ENCODE measurements at regions not wholly inside any gene's neighbourhood (a gene's known extent, or its start where the extent isn't known, plus 50 kb on each side); places are given as distances from the start of the nearest gene placed in this dataset.
"Not testable (repeated sequence)": the region's sequence is repeated elsewhere in the genome, so short reads cannot be mapped to it uniquely, and the experiment has no call there.

- TF ChIP-seq CTCF (IDR thresholded peaks at IDR 0.05): no peak
- no peak for TF ChIP-seq POLR2A (IDR thresholded peaks at IDR 0.05)
- Histone ChIP-seq H3K9me3 (no peaks in the 10 kb centered on the region), H3K36me3 (no peaks in the 10 kb centered on the region), H3K27ac (no peak overlapping the region), H3K4me3 (no peak overlapping the region), H3K27me3 (no peaks in the 10 kb centered on the region), H3K4me1 (no peaks in the 10 kb centered on the region)
- intact Hi-C loops (cut with DNase I): no loop called here
- DNase-seq: no peak
- WGBS, 2 donors: 54 to 55% methylated on average over 3 to 4 of the region's 4 CpGs
These were observed 101.7 kb upstream of the TRIM77 start for GRCh38 chr11:89608234-89608966.

GRCh38 chr11:89612096-89612495 is 98.0 kb upstream of the TRIM77 start:
- no peaks in the 10 kb centered on the region for H3K27me3 ChIP-seq
- no peak overlapping the region for H3K4me3 ChIP-seq
- no peak for DNase-seq
- TF ChIP-seq CTCF (IDR thresholded peaks at IDR 0.05): no peak
- TF ChIP-seq POLR2A (IDR thresholded peaks at IDR 0.05): no peak
- no peaks in the 10 kb centered on the region for H3K36me3 ChIP-seq
- 50 to 62% methylated on average over 4 of the region's 4 CpGs for WGBS, 2 donors
- H3K4me1 ChIP-seq: no peaks in the 10 kb centered on the region
- intact Hi-C loops (cut with DNase I): no loop called here
- H3K27ac ChIP-seq: no peak overlapping the region
- no peaks in the 10 kb centered on the region for H3K9me3 ChIP-seq

GRCh38 chr11:89613911-89614310 is 96.2 kb upstream of the TRIM77 start:
- H3K27me3 ChIP-seq: no peaks in the 10 kb centered on the region
- H3K27ac ChIP-seq: no peak overlapping the region
- no peak overlapping the region for H3K4me3 ChIP-seq
- WGBS, 2 donors: 70 to 71% methylated on average over 3 of the region's 3 CpGs
- H3K36me3 ChIP-seq: no peaks in the 10 kb centered on the region
- H3K4me1 ChIP-seq: no peaks in the 10 kb centered on the region
- TF ChIP-seq CTCF (IDR thresholded peaks at IDR 0.05) (no peak), POLR2A (IDR thresholded peaks at IDR 0.05) (no peak)
- DNase-seq: no peak
- intact Hi-C loops (cut with DNase I): no loop called here
- no peaks in the 10 kb centered on the region for H3K9me3 ChIP-seq

- H3K27ac ChIP-seq; intact Hi-C loops (cut with DNase I); H3K4me3 ChIP-seq; H3K4me1 ChIP-seq; H3K9me3 ChIP-seq; H3K27me3 ChIP-seq; DNase-seq; H3K36me3 ChIP-seq: not testable (repeated sequence)
- whole genome bisulfite sequencing, 2 donors: 38 to 52% methylated on average over 5 of the region's 5 CpGs
These were observed 95.7 kb upstream of the TRIM77 start for GRCh38 chr11:89614428-89614827.

GRCh38 chr11:89615642-89616041 is 94.5 kb upstream of the TRIM77 start:
- DNase-seq; intact Hi-C loops (cut with DNase I); H3K36me3 ChIP-seq; H3K4me3 ChIP-seq; H3K9me3 ChIP-seq; H3K27ac ChIP-seq; H3K27me3 ChIP-seq; H3K4me1 ChIP-seq: not testable (repeated sequence)
- 80 to 88% methylated on average over 1 of the region's 1 CpG for WGBS, 2 donors

- H3K4me1 ChIP-seq; H3K4me3 ChIP-seq; H3K27ac ChIP-seq; H3K27me3 ChIP-seq; H3K9me3 ChIP-seq; intact Hi-C loops (cut with DNase I); H3K36me3 ChIP-seq; DNase-seq: not testable (repeated sequence)
- 52 to 55% methylated on average over 3 of the region's 3 CpGs for WGBS, 2 donors
These were observed 93.9 kb upstream of the TRIM77 start for GRCh38 chr11:89616161-89616560.
